H9 (cell line): ENCODE measurements at regions not wholly inside any gene's neighbourhood (a gene's known extent, or its start where the extent isn't known, plus 50 kb on each side); places are given as distances from the start of the nearest gene placed in this dataset.

Source experiments
- DNase-seq: peaks from one replicate; pipeline ENCODE4 v3.0.0-alpha.2; 2017
- H2AFZ ChIP-seq: one replicate; pipeline ENCODE4 v1.6.1; 2013; ENCODE audit warnings: mild to moderate bottlenecking, low read length, control low read depth, moderate library complexity
- H2AK5ac ChIP-seq: 2 replicates; pipeline ENCODE4 v1.6.1; 2013; ENCODE audit warnings: low read length, control low read depth, mixed read lengths; ENCODE audit not compliant: insufficient read length
- H2BK120ac ChIP-seq: one replicate; pipeline ENCODE4 v1.6.1; 2013; ENCODE audit warnings: low read depth, mild to moderate bottlenecking, low read length, control low read depth, inconsistent platforms; ENCODE audit not compliant: poor library complexity, severe bottlenecking
- H2BK12ac ChIP-seq: 2 replicates; pipeline ENCODE4 v1.6.1; 2013; ENCODE audit warnings: low read length, control low read depth, mixed read lengths, low read depth; ENCODE audit not compliant: insufficient read length
- H2BK15ac ChIP-seq: 2 replicates; pipeline ENCODE4 v1.6.1; 2013; ENCODE audit warnings: low read depth, low read length, control low read depth
- H2BK20ac ChIP-seq: one replicate; pipeline ENCODE4 v1.6.1; 2013; ENCODE audit warnings: low read depth, mild to moderate bottlenecking, low read length, control low read depth, inconsistent platforms; ENCODE audit not compliant: poor library complexity, severe bottlenecking
- H2BK5ac ChIP-seq: 2 replicates; pipeline ENCODE4 v1.6.1; 2013; ENCODE audit warnings: low read length, control low read depth, mixed read lengths; ENCODE audit not compliant: insufficient read length
- H3K14ac ChIP-seq: 2 replicates; pipeline ENCODE4 v1.6.1; 2013; ENCODE audit warnings: low read length, control low read depth; ENCODE audit not compliant: insufficient read depth
- H3K18ac ChIP-seq: 2 replicates; pipeline ENCODE4 v1.6.1; 2013; ENCODE audit warnings: low read depth, mild to moderate bottlenecking, mixed read lengths, low read length, control low read depth; ENCODE audit not compliant: insufficient read length
- H3K23ac ChIP-seq: 2 replicates; pipeline ENCODE4 v1.6.1; 2013; ENCODE audit warnings: low read length, control low read depth, mixed read lengths, low read depth; ENCODE audit not compliant: insufficient read length
- H3K23me2 ChIP-seq: 2 replicates; pipeline ENCODE4 v1.6.1; 2013; ENCODE audit warnings: low read depth, mild to moderate bottlenecking, mixed read lengths, low read length, control low read depth; ENCODE audit not compliant: insufficient read length, poor library complexity, severe bottlenecking
- H3K27ac ChIP-seq: 2 replicates; pipeline ENCODE4 v1.5.1; 2013; ENCODE audit warnings: low read length, control low read depth, mixed read lengths, low read depth; ENCODE audit not compliant: insufficient read length
- H3K27me3 ChIP-seq: 2 replicates; pipeline ENCODE4 v1.6.1; 2013; ENCODE audit warnings: low read length, control low read depth, inconsistent platforms; ENCODE audit not compliant: insufficient read depth
- H3K4ac ChIP-seq: 2 replicates; pipeline ENCODE4 v1.6.1; 2013; ENCODE audit warnings: low read depth, mild to moderate bottlenecking, control low read depth, inconsistent platforms, low read length, moderate library complexity
- H3K4me1 ChIP-seq: 2 replicates; pipeline ENCODE4 v1.6.1; 2013; ENCODE audit warnings: low read length, control low read depth, inconsistent platforms; ENCODE audit not compliant: insufficient read depth
- H3K4me2 ChIP-seq: 2 replicates; pipeline ENCODE4 v1.6.1; 2013; ENCODE audit warnings: low read length, control low read depth, mixed read lengths; ENCODE audit not compliant: insufficient read length, insufficient read depth
- H3K56ac ChIP-seq: 2 replicates; pipeline ENCODE4 v1.6.1; 2013; ENCODE audit warnings: low read depth, mild to moderate bottlenecking, mixed read lengths, low read length, control low read depth; ENCODE audit not compliant: insufficient read length
- H3K79me1 ChIP-seq: 2 replicates; pipeline ENCODE4 v1.6.1; 2013; ENCODE audit warnings: low read depth, mild to moderate bottlenecking, moderate library complexity, low read length, control low read depth, inconsistent platforms; ENCODE audit not compliant: insufficient read depth, poor library complexity, severe bottlenecking
- H3K79me2 ChIP-seq: 2 replicates; pipeline ENCODE4 v1.6.1; 2013; ENCODE audit warnings: low read length, control low read depth, inconsistent platforms; ENCODE audit not compliant: insufficient read depth
- H3K9ac ChIP-seq: 2 replicates; pipeline ENCODE4 v1.6.1; 2013; ENCODE audit warnings: low read length, control low read depth, mixed read lengths; ENCODE audit not compliant: insufficient read length; ENCODE audit errors: extremely low read depth
- H3K9me3 ChIP-seq: one replicate; pipeline ENCODE4 v1.6.1; 2013; ENCODE audit warnings: low read depth, low read length, inconsistent platforms; ENCODE audit not compliant: control insufficient read depth
- H3T11ph ChIP-seq: one replicate; pipeline ENCODE4 v1.6.1; 2013; ENCODE audit warnings: mild to moderate bottlenecking, low read length, control low read depth, inconsistent platforms
- H4K20me1 ChIP-seq: one replicate; pipeline ENCODE4 v1.6.1; 2013; ENCODE audit not compliant: control insufficient read depth, insufficient read length, insufficient read depth
- H4K5ac ChIP-seq: 2 replicates; pipeline ENCODE4 v1.6.1; 2013; ENCODE audit warnings: low read depth, mild to moderate bottlenecking, mixed read lengths, low read length, control low read depth; ENCODE audit not compliant: insufficient read length
- H4K8ac ChIP-seq: replicated peaks from 2 replicates; pipeline ENCODE4 v1.6.1; 2013; ENCODE audit warnings: low read length, control low read depth, mixed read lengths, low read depth; ENCODE audit not compliant: insufficient read length
- H4K91ac ChIP-seq: 2 replicates; pipeline ENCODE4 v1.6.1; 2013; ENCODE audit warnings: low read depth, mild to moderate bottlenecking, moderate library complexity, mixed read lengths, low read length, control low read depth; ENCODE audit not compliant: insufficient read length
- H3K27ac Mint-ChIP-seq, 3 experiments: 2 replicates in 2 of 3; 3 replicates in 1 of 3; pipeline ENCODE4 v1.8.0; 2020 to 2021; ENCODE audit warnings: mixed read lengths in 3 of 3, mild to moderate bottlenecking in 1 of 3, moderate library complexity in 1 of 3
- H3K27me3 Mint-ChIP-seq: 2 replicates; pipeline ENCODE4 v1.8.0; 2021; ENCODE audit warnings: low read depth, mild to moderate bottlenecking, moderate library complexity, mixed read lengths
- H3K36me3 Mint-ChIP-seq, 3 experiments: 2 replicates in 2 of 3; 3 replicates in 1 of 3; pipeline ENCODE4 v1.8.0; 2020 to 2021; ENCODE audit warnings: low read depth in 3 of 3, mixed read lengths in 3 of 3; ENCODE audit not compliant: insufficient read depth in 1 of 3
- H3K4me1 Mint-ChIP-seq, 2 experiments: 2 replicates each; pipeline ENCODE4 v1.8.0; 2020; ENCODE audit warnings: mixed read lengths in 2 of 2
- H3K4me3 Mint-ChIP-seq, 2 experiments: 2 replicates in 1 of 2; 3 replicates in 1 of 2; pipeline ENCODE4 v1.8.0; 2020 to 2021; ENCODE audit warnings: mild to moderate bottlenecking in 2 of 2, mixed read lengths in 2 of 2, moderate library complexity in 1 of 2
- H3K9me3 Mint-ChIP-seq, 2 experiments: 2 replicates in 1 of 2; 3 replicates in 1 of 2; pipeline ENCODE4 v1.8.0; 2020; ENCODE audit warnings: mild to moderate bottlenecking in 2 of 2, mixed read lengths in 2 of 2, moderate library complexity in 1 of 2
- CTCF ChIP-seq: fragments of 200-600 bp; sonication (generic); conservative IDR thresholded peaks from 3 replicates; pipeline ENCODE4 v1.8.0; 2021; ENCODE audit warnings: antibody characterized with exemption, mild to moderate bottlenecking
- WGBS: extraction: QIAGEN DNeasy Blood & Tissue Kit; methylation state at CpG from one replicate; pipeline ENCODE4 v1.1.7; 2013; ENCODE audit warnings: missing lambda C conversion rate, low lambda C conversion rate, mixed read lengths; ENCODE audit not compliant: insufficient read length; ENCODE audit errors: extremely low coverage; 5-methylcytosine and 5-hydroxymethylcytosine counted together

DNA sequence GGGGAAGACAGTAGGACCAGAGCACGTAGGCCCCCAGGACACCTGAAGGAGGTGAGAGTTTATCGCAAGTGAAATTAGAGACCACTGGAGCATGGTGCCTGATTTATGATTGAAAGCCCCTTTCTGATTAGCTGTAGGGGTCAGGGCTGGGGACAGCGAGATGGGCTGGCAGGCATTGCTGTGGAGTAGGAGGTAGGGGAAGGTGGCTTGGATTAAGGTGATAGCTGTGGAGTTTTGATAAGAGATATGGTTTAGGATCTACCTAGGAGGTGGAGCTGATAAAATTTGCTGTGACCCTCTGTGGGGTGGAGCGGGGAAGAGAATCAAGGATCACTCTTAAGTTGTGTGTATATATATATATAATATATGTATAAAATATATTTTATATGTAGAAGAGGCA lies 157.5 kb downstream of the CD8B2 start:
- Histone ChIP-seq H3K23me2 (no peaks in the 10 kb centered on the region), H3K56ac (no peak overlapping the region), H2BK5ac (no peak overlapping the region), H3K4me1 (no peaks in the 10 kb centered on the region), H3K18ac (no peak overlapping the region), H3K4me2 (no peak overlapping the region), H2BK120ac (no peak overlapping the region), H2BK12ac (no peak overlapping the region), H3K4ac (no peak overlapping the region), H2BK15ac (no peak overlapping the region), H3K79me1 (no peaks in the 10 kb centered on the region), H3T11ph (no peak overlapping the region), H4K20me1 (no peaks in the 10 kb centered on the region), H2BK20ac (no peak overlapping the region), H2AFZ (no peak overlapping the region), H4K91ac (no peak overlapping the region), H3K79me2 (no peaks in the 10 kb centered on the region), H3K27ac (no peak overlapping the region), H4K5ac (no peak overlapping the region), H3K23ac (no peak overlapping the region), H3K14ac (no peak overlapping the region), H2AK5ac (no peak overlapping the region), H3K9me3 (no peaks in the 10 kb centered on the region), H3K27me3 (no peaks in the 10 kb centered on the region), H3K9ac (no peak overlapping the region), H4K8ac (no peak overlapping the region)
- Mint-ChIP-seq H3K4me1 (no peaks in the 10 kb centered on the region), H3K27me3 (no peaks in the 10 kb centered on the region; the same call in 1 of the 2 replicates), H3K9me3 (no peaks in the 10 kb centered on the region), H3K4me3 (no peak overlapping the region), H3K27ac (no peak overlapping the region), H3K36me3 (no peaks in the 10 kb centered on the region)
- DNase-seq: no peak
- no CpG with 5 or more reads among the region's 4 CpGs for WGBS
- no peak for TF ChIP-seq CTCF
